SW480 (cell line): ENCODE measurements at regions not wholly inside any gene's neighbourhood (a gene's known extent, or its start where the extent isn't known, plus 50 kb on each side); places are given as distances from the start of the nearest gene placed in this dataset.
"Not testable (repeated sequence)": the region's sequence is repeated elsewhere in the genome, so short reads cannot be mapped to it uniquely, and the experiment has no call there.

ENCODE experiments used
- DNase-seq: peaks from one replicate; pipeline ENCODE4 v3.0.0-alpha.2; 2016; ENCODE audit warnings: low spot score

DNA sequence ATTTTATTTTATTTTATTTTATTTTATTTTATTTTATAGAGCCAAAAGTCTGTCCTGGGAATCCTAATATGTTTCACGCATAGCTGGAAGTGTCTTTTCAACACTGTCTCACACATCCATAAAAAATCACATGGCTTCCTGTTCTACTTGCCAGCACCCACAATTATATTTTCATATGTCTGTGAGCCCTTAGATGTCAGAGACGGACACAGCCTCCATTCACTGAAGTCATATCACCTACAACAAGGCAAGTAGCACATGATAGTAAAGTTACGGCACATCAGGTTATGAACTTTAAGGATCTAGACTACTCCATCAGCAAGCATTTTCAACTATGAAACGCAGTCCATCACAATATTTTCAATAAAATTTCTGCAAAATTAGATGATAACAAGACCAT is 168.4 kb downstream of the ZIC4 start:
- no peak for DNase-seq

DNA sequence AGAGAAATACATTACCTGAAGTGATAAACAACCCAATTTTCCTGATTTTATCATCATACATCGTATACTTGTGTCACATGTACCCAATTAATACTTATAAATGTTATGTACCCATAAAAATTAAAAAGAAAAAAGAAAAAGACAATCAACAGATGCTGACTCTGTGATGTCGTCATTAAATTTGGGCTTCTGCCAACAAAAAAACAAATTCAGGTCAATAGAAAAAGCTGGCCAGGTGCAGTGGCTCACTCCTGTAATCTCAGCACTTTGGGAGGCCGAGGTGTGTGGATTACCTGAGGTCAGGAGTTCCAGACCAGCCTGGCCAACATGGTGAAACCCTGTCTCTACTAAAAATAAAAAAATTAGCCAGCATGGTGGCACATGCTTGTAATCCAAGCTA is 174.4 kb downstream of the ZIC4 start:
- DNase-seq = not testable (repeated sequence)

DNA sequence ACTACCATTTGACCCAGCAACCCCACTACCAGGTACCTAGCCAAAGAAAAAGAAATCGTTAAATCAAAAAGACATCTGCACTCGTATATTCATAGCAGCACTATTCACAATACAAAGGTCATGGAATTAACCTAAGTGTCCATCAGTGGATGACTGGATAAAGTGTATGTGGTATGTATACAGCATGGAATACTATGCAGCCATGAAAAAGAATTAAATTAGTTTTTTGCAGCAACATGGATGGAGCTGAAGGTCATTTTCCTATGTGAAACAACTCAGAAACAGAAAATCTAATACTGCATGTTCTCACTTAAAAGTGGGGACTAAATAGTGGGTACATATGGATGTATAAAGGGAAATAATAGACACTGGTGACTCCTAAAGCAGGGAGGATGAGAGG is 175.2 kb downstream of the ZIC4 start:
- DNase-seq = no peak

DNA sequence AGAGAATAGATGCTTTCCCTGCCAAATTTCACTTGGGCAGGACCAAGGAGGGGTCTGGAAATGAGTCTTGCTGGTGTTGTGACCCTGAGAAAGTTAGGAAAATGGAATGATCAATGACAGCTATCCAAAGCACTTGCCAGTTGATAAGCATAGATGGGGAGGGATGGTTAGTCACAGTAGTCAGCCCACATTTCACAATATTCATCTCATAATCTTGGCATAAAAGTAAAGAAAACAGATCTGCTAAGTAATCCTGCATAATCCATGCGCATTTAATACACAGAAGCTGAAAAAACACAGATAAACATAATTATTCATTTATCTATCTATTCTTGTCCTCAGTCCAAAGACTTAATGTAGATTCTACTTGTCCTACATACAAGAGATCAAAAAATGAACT is 184.1 kb downstream of the ZIC4 start:
- DNase-seq = no peak

DNA sequence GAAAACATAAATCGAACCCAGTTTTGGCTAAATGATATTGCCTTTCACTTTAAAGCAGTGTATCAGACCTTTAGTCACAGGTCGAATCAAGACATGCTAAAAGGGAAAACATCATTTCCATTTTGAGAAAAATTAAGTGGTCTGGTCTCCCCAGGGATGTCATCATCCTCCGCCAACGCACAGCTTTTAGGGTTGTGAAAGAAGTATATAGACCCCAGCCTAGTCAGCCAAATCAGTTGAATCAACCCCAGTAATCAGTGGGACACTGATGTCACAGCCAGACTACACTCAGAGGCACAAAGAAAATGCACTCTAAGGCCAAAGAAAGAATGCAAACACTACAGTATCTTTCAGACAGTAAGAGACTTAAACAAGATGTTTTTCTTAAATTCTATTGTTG is 187.4 kb downstream of the ZIC4 start:
- no peak for DNase-seq

DNA sequence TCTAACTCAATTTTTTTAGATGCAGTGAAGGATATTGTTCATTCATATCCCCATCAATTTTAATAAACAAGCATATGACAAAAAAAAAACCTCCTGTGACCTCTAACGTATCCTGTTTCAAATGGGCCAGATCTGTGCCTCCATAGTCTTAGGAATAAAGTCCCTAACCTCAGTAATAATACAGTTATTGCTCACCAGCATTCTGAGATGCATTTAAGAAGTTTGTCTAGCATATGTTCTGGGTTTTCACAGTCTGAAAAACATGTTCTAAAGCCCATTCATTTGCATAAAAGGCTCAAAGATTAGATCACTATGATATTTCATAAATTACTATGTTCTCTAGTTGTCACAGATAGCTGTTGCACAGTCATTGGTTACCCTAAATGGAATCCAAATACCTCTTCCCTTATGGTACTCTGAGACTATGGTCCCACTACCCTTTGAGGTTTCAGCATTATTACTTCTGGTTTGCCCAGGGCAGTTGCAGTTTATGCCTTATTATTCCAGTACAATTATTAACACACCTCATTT is 190.1 kb downstream of the ZIC4 start:
- no peak for DNase-seq

DNA sequence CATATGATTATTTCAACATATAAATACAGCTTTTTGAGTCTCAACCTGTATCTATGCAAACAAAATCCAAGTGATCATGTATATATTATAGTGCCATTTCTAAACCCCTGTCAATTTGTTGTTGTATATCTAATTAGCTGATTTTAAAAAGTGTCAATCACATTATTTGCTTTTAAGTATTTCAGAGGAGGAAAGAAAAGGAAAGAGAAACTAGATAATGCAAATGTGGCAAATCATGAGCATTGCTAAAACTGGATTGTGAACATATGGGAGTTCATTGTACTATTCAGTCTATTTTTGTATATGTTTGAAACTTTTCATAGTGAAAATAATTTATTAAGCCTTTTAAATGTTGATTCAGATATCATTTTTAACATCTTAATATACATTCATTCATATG is 190.7 kb downstream of the ZIC4 start:
- DNase-seq = no peak

DNA sequence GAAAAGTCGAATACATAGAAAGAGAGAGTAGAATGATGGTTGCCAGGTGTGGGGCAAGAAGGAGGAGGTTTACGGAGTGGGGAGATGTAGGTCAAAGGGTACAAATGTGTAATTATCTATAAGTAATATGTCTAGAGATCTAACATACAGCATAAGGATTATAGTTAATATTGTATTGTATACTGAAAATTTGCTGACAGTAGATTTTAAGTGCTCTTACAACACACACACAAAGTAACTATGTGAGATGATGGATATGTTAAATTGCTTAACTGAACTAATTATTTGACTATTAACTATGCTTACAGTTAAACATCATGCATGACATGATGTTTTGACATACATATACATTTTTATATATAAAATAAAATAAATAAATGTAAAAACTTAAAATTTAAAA is 192.7 kb downstream of the ZIC4 start:
- DNase-seq = no peak

DNA sequence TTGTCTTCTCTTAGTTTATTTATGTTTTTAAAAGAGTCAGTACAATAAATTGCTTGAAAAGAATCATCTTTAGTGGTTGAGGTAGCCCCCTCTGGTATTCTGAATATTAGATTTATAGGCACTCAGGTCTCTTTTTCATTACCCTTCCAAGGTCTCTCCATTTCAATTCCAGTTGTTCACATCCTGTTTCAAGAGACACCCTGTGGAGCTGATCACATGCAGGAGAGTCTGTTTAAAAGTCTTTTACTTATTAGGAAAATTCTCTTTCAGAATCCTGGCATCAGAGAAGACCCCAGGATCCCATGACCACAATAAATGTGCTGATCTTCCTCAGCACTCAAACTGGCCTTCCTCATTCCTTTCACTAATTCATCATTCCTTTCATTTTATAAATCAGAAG is 195.7 kb downstream of the ZIC4 start:
- no peak for DNase-seq

DNA sequence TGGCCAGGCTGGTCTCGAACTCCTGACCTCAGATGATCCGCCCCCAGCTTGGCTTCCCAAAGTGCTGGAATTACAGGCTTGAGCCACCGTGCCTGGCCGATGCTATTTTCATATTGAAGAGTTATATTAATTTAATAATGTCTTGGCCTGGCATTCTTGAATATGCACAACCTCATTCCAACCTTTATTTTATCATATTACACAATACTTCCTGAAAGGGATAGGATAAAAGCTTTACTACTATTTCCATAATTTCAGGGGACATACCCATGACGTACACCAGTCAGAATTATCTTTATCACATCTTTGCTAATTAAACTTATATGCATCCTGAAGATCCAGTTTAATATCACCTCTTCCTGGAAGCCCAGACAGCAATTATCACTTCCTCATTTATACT is 205.3 kb downstream of the ZIC4 start:
- no peak for DNase-seq

DNA sequence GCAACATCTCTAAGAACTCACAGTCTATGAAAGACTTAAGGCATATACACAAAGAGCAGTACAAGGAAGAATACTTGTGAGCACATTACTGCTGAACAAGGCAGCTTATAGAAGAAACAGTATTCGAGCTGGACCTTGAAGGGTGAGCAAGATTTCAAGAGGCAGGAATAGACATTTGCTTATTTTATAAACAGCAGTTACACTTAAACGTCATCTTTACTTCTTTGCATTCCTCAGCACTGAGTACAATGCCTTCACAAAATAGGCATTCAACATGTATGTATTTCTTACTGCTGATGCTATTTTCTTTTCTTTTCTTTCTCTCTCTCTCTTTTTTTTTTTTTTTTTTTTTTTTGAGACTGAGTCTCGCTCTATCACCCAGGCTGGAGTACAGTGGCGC is 205.8 kb downstream of the ZIC4 start:
- no peak for DNase-seq

DNA sequence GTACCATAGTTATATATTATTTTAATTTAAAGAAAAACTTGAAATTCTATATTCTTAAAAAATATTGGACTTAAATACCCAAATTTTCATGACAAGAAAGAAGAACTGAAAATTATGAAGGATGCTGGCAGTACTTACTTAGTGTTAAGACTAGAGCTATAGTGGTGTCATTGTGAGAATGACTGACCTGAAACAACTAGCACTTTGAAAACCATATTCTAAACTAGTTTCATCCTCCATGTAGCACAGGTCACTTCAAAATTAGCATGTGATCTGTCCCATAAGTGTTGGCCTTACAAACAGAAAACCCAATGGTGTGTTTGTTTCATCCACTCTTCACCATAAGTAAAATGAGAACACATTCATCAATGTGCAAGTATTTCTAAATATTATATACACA is 208.6 kb downstream of the ZIC4 start:
- DNase-seq = no peak

DNA sequence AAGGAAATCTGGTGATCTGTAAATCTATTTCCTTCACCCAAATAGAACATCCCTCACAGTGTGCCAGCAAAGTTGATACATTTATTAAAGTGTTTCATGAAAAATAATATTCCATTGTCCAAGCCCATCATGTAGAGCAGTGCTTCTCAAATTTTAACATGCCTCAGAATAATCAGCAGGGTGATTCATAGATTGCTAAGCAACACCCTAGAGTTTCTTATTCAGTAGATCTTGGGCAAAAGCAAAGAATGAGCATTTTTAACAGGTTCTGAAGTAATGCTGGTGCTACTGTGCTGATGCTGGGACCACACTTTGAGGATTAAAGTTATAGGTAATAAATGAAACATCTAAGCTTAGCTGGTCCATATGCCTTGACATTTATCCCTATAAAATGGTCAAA is 210.5 kb downstream of the ZIC4 start:
- no peak for DNase-seq

DNA sequence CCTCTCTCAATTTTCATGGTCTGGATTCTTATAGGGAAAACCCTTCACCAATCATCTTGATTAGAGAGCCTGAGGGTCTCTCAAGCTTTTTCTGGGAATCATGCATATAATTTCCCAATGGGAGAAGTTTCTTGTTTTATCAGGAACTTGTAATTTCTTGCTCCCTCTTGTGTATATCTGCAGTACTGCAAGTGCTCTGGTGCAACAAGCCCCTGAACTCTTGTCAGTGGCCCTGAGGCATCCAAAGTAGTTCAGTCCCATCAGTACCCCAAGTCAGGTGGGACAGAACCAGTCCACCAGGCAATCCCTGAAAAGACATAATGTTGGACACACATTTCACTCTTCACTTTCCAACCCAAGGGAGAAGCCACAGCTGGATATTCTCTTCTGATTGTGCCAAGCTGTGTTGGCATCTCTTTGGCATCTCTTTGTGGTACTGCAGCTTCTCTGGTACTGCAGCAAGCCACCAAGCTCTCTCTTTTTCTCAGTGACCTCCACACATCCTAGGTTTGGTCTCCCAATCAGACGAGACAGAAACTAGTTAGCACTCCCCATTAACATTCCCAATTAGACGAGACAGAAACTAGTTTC is 214.5 kb downstream of the ZIC4 start:
- DNase-seq = peak; percentile 49

DNA sequence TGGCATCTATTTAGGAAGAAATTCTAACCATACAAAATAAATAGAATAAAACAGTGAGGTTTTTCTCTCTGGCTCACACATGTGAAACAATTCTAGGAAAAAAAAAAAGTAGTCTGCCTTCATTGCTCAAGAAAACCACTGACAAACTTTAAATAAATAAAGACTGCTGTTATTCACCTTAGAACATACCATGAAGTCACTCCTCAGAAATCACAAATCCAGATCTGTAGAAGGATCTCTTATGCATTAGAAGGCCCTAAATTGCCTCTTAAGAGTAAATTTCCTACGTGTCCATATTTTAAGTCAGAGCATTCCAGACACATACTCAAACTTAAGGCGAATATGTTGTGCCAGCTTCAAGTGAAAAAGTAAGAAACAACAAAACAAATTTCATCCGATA is 217.3 kb downstream of the ZIC4 start:
- no peak for DNase-seq

DNA sequence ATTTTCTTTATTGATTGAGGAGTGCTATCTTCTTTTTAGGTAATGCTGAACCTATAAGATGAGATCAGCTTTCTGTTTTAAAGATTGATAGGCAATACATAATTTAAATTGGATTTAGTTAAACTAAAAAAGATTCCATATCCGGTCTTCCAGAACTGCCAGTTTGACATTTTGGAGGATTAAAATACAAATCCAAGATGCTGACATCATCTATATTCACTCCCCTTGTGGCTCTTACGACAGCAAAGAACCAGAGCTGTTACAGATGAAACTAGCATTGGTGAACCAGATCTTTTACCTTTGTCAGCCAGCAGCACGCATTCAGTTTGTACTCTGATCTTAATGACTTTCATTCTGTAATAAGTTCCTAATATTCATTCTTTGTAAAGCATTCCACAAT is 218.7 kb downstream of the ZIC4 start:
- no peak for DNase-seq

DNA sequence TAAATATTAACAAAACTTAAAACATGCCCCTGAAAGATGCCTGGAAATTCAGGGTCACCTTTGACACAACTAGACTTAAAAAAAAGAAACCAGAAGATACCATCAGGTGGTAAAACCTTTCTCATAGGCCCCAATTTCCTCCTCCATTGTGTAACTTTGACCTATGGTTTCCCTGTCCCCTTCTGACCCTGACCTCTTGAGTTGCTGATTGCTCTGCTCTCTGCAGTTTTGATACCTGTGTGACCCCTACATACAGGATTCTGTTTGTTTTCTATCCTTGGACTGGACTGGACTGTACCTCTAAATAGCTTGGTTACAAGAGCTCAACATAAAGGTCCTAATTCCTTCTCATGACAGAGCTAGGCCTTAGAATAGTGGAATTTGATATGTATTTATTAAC is 220.6 kb downstream of the ZIC4 start:
- DNase-seq = no peak

DNA sequence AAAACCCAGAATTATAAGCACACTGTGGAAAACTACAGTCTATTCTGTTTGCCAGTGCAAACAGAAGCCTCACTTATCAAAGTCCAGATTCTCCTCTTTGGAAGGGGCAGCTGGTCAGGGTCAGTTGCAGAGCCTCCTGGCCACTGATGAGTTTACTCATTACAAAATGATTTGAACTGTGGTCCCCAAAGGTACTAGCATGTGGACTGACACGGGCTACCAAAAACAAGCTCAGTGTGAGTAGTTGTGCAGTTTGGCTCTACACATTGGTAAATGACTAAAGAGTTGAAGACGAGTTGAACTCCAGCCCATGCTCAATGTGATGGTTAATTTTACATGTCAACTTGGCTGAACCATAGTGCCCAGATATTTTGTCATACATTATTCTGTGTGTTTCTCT is 221.5 kb downstream of the ZIC4 start:
- DNase-seq = no peak

DNA sequence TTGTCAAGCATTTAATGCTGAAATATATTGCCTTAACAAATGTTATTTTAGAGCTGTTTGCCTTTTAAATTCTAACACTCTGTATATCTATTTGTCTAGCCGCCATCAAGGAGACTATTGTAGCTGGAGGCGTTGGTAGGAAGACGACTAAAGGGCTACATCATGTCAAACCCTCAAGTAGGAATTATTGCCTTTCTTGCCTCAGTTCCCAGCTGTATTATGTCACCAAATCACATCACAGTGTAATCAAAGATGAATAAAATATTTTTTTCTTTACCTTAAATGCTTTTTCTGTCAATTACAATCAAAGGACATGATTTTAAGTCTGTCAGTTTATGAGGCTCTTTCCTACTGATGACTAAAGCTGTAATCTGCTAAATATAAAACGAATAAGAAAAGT is 233.1 kb downstream of the ZIC4 start:
- no peak for DNase-seq

DNA sequence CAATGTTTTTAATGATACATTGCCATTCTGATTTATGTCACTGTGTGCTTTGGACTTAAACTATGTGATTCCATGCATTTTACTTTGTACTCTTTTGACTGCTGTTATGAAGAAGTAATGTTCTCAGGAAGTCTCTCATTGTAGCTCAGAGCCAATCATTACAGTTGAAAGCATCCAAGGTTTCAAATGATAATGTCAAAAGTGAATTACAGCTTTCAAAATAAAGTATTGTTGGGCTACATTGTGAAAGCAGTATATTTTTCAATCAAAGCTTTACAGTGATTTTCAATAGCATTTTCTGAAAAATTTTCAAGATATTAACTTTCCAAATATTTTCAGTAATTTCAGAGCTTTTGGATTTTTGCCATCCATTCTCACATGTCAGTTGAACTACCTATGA is 243.6 kb downstream of the ZIC4 start:
- no peak for DNase-seq

DNA sequence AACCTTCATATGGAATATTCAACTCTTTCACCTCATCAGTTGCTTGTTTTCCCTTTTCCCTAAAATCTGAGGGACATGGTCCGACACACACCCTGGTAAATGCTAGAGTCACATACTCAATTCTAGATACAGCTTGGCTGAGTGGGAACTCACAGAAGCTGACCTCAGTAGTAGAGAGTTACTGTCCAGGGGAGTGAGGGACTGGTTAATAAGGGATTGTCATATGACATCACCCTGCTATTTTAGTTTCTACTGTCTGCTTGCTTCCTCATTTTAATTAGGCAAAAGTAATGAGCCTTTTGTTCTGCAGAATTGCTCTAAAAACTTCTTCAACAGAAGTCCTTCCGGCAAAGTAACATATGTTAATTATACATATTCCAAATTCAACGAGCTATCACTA is 244.5 kb downstream of the ZIC4 start:
- no peak for DNase-seq

DNA sequence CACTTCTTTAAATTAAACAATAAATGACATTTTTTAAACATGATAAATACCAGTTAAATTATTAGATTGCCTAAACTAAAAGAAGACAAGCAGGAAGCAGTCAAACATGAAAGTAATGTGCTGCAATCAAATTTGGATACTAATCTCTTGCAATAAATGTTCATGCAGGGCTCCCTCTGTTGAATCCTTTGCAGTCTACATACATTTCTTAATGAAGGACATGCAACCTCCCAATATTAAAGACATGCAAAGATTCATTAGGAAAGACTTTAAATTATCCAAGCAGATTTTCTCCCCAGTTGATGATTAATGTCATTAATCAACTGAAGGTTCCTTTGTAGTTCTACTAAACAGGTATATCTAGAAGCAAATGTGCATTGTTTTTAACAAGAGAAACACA is 245.4 kb downstream of the ZIC4 start:
- DNase-seq = no peak

DNA sequence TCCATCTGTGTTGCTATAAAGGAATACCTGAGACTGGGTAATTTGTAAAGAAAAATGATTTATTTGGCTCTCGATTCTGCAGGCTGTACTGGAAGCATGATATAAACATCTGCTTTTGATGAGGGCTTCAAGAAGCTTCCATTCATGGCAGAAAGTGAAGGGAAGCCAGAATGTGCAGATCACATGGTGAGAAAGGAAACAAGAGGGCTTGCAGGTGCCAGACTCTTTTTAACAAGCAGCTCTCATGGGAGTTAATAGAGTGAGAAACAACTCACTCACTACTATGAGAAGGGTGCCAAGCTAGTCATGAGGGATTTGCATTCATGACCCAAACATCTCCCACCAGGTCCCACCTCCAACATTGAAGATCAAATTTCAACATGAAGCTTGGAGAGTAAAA is 247.2 kb downstream of the ZIC4 start:
- DNase-seq = no peak

DNA sequence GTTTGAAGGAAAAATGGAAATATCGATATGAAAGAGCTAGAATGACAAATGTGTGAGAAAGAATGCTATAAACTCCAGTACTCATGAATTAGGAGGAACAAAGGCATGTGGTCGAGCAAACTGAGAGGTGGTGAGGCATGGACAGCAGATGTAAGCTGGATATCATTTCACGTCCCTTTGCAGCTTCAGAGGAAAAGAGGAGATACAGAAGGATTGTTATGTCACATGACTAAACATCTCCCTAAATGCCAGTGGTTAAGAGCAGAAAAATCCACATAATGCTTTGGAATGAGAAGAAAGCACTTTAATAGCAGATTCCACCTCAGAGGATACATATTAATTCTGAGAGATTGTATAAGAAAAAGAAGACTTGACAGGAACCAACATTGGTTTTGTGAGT is 248.7 kb downstream of the ZIC4 start:
- no peak for DNase-seq

DNA sequence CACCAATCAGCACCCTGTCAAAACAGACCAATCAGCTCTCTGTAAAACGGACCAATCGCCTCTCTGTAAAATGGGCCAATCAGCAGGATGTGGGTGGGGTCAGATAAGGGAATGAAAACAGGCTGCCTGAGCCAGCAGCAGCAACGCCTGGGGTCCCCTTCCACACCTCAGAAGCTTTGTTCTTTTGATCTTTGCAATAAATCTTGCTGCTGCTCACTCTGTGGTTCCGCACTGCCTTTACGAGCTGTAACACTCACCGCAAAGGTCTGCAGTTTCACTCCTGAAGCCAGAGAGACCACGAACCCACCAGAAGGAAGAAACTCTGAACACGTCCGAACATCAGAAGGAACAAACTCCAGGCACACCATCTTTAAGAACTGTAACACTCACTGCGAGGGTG is 251.4 kb downstream of the ZIC4 start:
- peak; percentile 63 for DNase-seq
